Ishikawa (cell line): ENCODE measurements at regions not wholly inside any gene's neighbourhood (a gene's known extent, or its start where the extent isn't known, plus 50 kb on each side); places are given as distances from the start of the nearest gene placed in this dataset.

Source experiments
- CEBPB ChIP-seq: IDR thresholded peaks from 2 replicates; pipeline ENCODE4 v1.6.1; 2012
- CREB1 ChIP-seq: IDR thresholded peaks from 2 replicates; pipeline ENCODE4 v1.6.1; 2012; ENCODE audit warnings: low read depth
- EGR1 ChIP-seq: IDR thresholded peaks from 2 replicates; pipeline ENCODE4 v1.6.1; 2012
- EP300 ChIP-seq: IDR thresholded peaks from 2 replicates; pipeline ENCODE4 v1.6.1; 2012; ENCODE audit warnings: borderline replicate concordance
- FOXM1 ChIP-seq: IDR thresholded peaks from 2 replicates; pipeline ENCODE4 v1.6.1; 2012; ENCODE audit warnings: low read depth, borderline replicate concordance
- NFIC ChIP-seq: IDR thresholded peaks from 2 replicates; pipeline ENCODE4 v1.6.1; 2012
- RAD21 ChIP-seq: IDR thresholded peaks from 2 replicates; pipeline ENCODE4 v1.6.1; 2012; ENCODE audit warnings: low read depth
- TAF1 ChIP-seq: IDR thresholded peaks from 2 replicates; pipeline ENCODE4 v1.6.1; 2012; ENCODE audit warnings: low read depth, mild to moderate bottlenecking
- TCF12 ChIP-seq: IDR thresholded peaks from 2 replicates; pipeline ENCODE4 v1.6.1; 2012; ENCODE audit warnings: low read depth
- TEAD4 ChIP-seq: IDR thresholded peaks from 2 replicates; pipeline ENCODE4 v1.6.1; 2012
- YY1 ChIP-seq: IDR thresholded peaks from 2 replicates; pipeline ENCODE4 v1.6.1; 2012; ENCODE audit warnings: low read depth
- ZBTB7A ChIP-seq: IDR thresholded peaks from 2 replicates; pipeline ENCODE4 v1.6.1; 2012; ENCODE audit warnings: low read depth
- TF ChIP-seq, protein P1 (sequence below): IDR thresholded peaks from 2 replicates; pipeline ENCODE4 v1.6.1; 2012; ENCODE audit warnings: low read depth, mild to moderate bottlenecking
- TF ChIP-seq, protein P2 (sequence below): IDR thresholded peaks from 2 replicates; pipeline ENCODE4 v1.6.1; 2012
- TF ChIP-seq, protein P3 (sequence below): IDR thresholded peaks from 2 replicates; pipeline ENCODE4 v1.6.1; 2012

GRCh38 chr1:90291431-90292216 lies 296.7 kb downstream of the ZNF326 start:
- TF ChIP-seq FOXM1: no peak

GRCh38 chr1:90282811-90283210 lies 287.9 kb downstream of the ZNF326 start:
- TF ChIP-seq, protein P1, sequence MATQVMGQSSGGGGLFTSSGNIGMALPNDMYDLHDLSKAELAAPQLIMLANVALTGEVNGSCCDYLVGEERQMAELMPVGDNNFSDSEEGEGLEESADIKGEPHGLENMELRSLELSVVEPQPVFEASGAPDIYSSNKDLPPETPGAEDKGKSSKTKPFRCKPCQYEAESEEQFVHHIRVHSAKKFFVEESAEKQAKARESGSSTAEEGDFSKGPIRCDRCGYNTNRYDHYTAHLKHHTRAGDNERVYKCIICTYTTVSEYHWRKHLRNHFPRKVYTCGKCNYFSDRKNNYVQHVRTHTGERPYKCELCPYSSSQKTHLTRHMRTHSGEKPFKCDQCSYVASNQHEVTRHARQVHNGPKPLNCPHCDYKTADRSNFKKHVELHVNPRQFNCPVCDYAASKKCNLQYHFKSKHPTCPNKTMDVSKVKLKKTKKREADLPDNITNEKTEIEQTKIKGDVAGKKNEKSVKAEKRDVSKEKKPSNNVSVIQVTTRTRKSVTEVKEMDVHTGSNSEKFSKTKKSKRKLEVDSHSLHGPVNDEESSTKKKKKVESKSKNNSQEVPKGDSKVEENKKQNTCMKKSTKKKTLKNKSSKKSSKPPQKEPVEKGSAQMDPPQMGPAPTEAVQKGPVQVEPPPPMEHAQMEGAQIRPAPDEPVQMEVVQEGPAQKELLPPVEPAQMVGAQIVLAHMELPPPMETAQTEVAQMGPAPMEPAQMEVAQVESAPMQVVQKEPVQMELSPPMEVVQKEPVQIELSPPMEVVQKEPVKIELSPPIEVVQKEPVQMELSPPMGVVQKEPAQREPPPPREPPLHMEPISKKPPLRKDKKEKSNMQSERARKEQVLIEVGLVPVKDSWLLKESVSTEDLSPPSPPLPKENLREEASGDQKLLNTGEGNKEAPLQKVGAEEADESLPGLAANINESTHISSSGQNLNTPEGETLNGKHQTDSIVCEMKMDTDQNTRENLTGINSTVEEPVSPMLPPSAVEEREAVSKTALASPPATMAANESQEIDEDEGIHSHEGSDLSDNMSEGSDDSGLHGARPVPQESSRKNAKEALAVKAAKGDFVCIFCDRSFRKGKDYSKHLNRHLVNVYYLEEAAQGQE: no peak
- TF ChIP-seq ZBTB7A: no peak
- TF ChIP-seq CREB1: no peak

DNA sequence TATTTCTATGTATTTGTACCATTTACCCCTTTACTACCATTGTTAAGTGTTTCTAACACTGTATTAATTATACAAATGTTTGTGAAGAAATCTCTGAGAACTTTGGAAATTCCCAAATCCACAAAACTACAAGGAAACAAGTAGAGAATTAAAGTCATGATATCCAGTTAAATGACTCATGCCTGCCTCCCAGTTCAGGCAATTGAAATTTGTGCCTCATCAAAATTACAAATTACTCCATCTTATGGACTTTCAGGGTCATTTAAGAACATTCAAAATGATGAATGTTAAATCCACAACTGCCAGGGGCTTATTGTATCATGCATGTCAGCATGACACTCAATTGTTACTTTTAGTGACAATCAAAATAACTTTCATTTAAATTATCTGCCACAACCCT lies 282.4 kb downstream of the ZNF326 start:
- TF ChIP-seq, protein P2, sequence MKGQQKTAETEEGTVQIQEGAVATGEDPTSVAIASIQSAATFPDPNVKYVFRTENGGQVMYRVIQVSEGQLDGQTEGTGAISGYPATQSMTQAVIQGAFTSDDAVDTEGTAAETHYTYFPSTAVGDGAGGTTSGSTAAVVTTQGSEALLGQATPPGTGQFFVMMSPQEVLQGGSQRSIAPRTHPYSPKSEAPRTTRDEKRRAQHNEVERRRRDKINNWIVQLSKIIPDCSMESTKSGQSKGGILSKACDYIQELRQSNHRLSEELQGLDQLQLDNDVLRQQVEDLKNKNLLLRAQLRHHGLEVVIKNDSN: no peak
- TF ChIP-seq FOXM1 (no peak), YY1 (no peak), TAF1 (no peak), CREB1 (no peak), CEBPB (no peak), TCF12 (no peak), EP300 (no peak), EGR1 (no peak), RAD21 (no peak), ZBTB7A (no peak), NFIC (no peak), TEAD4 (no peak)
- TF ChIP-seq, protein P1: no peak
- TF ChIP-seq, protein P3, sequence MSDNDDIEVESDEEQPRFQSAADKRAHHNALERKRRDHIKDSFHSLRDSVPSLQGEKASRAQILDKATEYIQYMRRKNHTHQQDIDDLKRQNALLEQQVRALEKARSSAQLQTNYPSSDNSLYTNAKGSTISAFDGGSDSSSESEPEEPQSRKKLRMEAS: no peak

GRCh38 chr1:90274376-90274775 lies 279.5 kb downstream of the ZNF326 start:
- TF ChIP-seq TCF12 (no peak), ZBTB7A (no peak), NFIC (no peak), TAF1 (no peak), FOXM1 (no peak), CREB1 (no peak), TEAD4 (no peak), YY1 (no peak), EP300 (no peak), CEBPB (no peak)
- TF ChIP-seq, protein P3: no peak
- TF ChIP-seq, protein P1: no peak

GRCh38 chr1:90273241-90273774 lies 278.4 kb downstream of the ZNF326 start:
- TF ChIP-seq CEBPB: no peak
- no peak for TF ChIP-seq FOXM1
- TF ChIP-seq, protein P3: no peak
- no peak for TF ChIP-seq NFIC
- TF ChIP-seq ZBTB7A: no peak
- TF ChIP-seq EGR1: no peak
- TF ChIP-seq EP300: no peak
- TF ChIP-seq TAF1: no peak
- no peak for TF ChIP-seq RAD21
- no peak for TF ChIP-seq YY1
- TF ChIP-seq TEAD4: no peak
- no peak for TF ChIP-seq TCF12
- TF ChIP-seq, protein P1: no peak
- no peak for TF ChIP-seq CREB1
- TF ChIP-seq, protein P2: no peak
